CD1c-positive myeloid dendritic cell (primary cell): ENCODE measurements at regions not wholly inside any gene's neighbourhood (a gene's known extent, or its start where the extent isn't known, plus 50 kb on each side); places are given as distances from the start of the nearest gene placed in this dataset.
"Not testable (repeated sequence)": the region's sequence is repeated elsewhere in the genome, so short reads cannot be mapped to it uniquely, and the experiment has no call there.

Source experiments
- DNase-seq: peaks from one replicate; pipeline ENCODE4 v3.0.0-alpha.2; 2016; ENCODE audit errors: extremely low spot score

DNA sequence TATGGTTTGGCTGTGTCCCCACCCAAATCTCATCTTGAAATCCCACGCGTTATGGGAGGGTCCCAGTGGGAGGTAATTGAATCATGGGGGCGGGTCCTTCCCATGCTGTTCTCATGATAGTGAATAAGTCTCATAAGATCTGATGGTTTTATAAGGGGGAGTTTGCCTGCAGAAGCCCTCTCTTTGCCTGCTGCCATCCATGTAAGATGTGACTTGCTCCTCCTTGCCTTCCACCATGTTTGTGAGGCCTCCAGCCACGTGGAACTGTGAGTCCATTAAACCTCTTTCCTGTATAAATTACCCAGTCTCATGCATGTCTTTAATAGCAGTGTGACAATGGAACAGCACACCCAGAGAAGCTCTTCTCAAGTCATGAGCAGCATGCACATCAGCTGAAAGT, 119.1 kb upstream of the CARD11 start:
- DNase-seq: not testable (repeated sequence)

DNA sequence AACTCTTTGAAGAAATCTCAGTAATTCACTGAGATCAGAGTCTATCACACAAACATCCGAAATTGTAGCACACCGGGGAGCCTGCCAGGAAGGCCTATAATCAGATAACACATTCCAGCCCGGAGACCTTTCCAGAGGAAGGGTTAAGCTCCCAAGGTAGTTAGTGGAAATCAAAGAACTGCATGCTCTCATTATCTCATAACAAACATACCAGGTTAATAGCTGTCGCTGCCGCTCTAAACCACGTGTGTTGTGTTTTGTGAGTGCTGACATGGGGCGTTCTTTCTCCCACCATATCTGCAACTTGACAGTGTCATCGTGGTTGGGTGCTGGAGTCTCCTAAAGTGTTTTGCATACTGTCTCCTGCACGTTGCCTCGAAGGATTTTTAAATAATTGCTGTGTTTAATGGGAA, 120.7 kb upstream of the CARD11 start:
- DNase-seq: no peak

DNA sequence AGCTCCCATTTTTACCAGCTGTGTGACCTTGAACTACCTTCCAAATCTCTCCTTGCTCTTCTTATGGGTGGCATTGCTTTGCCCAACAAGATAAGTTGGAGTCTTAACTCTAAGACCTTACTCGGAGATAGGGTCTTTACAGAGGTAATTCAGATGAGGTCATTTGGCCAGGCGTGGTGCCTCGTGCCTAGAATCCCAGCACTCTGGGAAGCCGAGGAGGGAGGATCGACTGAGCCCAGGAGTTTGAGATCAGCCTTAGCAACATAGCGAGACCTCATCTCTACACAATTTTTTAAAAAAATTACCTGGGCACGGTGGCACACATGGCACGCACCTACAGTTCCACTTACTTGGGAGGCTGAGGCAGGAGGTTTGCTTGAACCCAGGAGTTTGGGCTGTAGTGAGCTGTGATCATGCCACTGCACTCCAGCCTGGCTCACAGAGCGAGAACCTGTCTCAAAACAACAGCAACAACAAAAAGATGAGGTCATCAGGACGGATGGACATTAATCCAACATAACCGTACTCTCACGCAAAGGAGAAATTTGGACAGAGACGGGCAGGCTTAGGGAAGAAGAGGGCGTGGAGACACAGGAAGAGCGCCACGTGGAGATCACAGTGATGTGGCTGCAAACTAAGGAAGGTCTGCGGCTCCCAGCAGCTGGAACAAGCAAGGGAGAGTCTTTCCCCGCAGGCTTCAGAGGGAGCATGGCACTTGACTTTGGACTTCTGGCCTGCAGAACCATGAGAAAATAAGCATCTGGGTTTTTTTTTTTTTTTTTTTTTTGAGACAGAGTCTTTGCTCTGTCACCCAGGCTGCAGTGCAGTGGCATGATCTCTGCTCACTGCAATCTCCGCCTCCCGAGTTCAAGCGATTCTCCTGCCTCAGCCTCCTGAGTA, 122.3 kb upstream of the CARD11 start:
- DNase-seq: no peak

DNA sequence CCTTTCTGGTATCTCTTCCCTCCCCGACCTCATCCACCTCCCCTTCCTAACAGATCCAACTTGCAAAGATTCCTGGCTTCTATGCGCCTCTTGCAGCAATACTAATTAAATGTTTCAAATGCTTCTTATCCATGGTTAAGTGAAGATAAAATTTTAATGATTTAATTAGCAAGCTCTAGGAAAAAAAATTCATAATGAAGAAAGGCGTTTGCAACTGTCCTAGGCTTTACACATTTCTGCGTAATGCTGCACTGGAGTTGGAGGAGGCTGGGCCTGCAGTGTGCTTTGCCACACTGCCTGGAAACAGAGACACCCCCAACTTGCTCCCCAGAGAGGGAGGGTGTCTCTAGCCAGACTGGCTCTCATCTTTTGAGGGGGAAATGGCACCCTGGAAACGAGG, 123.9 kb upstream of the CARD11 start:
- no peak for DNase-seq

DNA sequence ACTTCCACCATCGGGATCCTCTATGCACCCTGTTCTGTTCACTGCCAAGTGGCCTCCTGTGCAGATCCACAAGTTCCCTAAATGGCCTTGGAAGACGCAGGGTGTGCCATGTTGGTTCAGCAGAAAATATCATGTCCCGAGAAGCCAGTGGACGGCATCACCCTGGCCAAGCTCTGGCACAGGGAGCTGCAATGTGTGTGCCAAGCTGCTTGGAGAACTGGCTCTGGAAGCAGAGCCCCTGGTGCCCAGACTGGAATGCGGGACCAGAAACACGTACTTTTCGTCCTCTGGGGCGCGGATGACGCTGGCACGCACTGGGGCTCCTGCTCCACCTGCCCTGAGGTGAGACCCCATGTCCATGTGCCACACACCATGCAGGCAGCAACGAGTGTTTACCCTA, 124.7 kb upstream of the CARD11 start:
- DNase-seq: no peak

DNA sequence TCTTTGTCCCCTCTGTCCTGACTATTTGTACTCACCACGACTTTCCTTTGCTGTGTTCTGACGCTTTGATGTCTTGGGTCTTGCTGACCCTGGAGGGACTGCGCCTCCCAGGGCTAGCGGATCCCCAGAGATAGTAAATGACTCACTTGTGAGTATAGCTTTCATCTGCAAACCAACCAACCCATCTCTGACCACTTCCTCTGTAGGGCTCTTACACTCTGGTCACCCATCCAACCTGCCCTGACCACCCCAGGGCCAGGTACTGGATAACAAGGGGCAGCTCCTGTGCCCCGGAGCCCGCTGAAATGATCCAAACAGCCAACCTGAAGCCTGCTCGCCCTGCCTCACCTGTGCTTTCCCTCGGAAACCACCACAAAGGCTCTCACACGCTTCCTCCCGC, 125.2 kb upstream of the CARD11 start:
- no peak for DNase-seq

DNA sequence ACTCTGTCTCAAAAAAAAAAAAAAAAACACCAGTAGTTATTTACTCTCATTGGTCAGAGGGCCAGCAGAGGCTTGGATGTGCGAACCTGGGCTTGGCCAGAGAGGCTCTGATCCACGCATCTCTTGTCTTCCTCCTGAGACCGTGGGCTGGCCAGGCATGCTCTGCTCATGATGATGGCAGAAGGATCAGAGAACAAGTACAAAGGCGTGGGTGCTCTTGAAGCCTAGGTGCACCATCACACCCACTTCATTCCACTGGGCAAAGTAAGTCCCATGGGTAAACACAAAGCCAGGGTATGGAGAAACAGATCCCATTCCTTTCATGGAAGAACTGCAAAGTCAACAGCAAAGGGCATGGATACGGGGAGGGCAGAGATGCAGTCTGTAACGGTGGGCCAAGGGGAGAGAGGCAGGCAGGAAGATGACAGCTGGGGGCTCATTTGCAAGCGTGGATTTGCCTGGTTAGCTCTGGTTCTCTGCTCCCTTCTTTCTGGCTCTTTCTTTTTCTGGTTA, 128.2 kb upstream of the SDK1 start:
- no peak for DNase-seq

DNA sequence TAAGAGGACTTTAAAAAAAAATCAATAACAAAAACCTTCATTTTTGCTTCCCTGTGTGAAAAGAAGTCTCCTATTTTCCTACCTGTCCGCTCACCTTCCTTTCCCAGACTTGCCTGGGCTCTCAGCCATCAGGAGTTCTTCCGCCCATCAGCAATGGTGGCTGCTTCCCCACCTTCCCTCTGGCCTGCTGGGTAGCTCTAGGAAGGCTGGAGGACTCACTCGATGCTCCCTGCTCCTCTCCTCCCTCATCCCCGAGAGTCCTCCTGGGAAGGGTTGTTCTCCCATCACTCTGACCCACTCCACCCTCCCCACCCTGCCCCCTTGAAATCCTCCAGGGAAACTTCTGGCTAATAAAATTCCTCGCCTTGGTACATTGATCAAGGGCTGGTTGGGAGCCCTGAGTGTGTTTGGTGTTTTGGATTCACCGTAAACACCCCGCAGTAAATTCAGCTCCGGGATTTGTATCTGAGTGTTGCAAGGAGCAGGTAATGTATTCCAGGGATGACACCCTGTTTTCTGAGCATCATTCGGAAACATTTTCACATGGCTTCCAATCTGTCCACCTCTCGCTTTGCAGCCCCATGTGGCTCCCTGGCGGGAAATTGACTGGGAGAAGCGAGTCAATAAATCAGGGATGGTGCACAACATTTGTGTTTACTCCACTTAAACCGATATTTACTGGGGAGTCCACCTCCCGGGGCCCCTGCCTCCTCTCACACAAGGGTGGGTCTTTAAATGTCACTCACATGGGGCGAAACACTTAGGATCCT, 126.4 kb upstream of the SDK1 start:
- no peak for DNase-seq

DNA sequence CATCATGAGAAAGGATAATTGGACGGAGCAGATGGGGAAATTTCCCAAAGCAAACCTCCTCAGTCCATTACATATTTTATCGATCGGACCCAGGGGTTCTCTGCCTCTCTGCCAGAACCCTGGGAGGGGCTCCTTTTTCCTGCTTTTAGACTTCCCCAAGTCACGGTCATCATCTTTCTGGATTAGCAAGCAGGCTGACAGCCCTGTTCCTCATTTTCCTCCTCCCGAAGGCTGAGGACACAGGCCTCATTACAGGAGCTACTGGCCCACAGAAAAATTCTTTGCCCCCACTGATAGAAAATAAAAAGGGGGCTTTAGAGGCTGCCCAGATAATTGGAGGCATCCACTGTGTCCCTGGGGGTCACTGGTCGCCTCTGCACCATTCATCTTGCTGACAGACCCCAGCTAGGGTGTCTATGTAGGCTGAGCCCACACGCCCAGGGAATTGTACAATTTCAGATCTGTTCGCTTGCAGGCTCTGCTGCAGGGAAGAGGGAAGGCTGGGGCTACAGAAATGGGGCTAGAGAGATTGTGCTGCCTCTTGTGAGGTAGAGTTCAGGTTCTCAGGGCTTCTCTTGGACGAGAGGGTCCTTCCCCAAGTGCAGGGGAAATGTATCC, 125.7 kb upstream of the SDK1 start:
- DNase-seq: no peak

DNA sequence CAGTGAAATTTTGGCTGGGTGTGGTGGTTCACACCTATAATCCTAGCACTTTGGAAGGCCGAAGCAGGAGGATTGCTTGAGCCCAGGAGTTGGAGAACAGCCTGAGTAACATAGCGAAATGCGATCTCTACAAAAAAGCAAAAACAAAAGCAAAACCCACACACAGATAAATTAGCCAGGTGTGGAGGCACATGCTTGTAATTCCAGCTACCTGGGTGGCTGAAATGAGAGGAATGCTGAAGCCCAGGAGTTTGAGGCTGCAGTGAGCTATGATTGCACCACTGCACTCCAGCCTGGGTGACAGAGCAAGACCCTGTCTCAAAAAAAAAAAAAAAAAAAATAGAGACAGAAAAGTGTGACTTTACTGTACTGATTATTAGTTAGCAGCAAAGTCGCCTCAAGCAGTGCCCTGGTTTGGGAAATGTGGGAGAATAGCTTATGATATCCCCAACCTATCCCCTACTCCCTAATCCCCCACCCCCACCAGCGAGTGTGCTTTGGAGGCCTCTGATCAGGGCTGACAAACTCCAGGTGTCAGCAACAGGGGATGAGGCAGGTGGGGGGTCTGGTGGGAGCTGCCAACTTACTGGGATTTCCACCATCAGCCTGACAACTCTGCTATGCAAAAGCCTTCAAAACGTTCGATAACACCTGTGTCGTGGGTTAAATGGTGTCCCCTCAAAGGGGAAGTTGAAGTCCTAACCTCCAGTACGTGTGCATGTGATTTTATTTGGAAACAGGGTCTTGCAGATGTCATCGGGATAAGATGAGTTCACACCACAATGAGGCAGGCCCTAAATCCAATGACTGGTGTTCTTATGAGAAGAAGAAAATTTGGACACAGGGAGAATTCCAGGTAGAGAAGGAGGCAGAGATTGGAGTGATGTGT, 124.7 kb upstream of the SDK1 start:
- DNase-seq: no peak

DNA sequence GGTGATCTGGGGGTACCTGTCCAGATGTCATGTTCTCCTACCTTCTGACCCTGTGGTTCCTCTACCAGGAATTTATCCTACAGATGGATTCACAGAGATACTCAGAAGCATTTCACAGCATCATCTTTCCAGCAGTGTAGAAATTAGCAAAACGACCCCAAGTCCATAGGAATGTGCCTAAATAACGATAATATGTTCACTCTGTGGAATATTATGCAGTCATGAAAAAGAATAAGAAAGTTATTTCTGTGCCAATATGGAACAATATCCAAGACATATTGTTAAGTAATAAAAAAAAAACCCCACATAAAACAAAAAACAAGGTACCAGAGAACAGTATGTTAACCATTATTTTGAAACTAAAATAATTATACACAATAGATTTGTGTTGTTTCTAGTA, 123.8 kb upstream of the SDK1 start:
- no peak for DNase-seq

DNA sequence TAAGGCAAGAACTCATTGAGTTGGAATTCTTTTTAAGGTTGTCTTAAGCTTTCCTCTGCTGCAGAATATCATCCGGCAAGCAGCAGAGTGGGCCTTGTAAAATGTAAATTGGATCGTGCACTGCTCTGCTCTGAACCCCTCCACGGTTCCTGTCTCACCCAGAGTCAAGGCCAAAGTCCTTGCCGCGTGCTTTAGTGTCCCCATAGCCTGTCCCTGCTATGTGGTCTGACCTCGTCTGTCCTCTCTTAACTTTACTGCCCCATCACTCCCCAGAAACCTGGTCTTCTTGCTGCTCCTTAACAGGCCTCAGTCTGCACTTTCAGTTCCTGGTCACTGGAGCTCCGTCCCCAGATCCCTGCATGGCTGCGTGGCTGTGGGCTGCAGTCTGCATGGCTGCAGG, 121.6 kb upstream of the SDK1 start:
- DNase-seq: no peak

DNA sequence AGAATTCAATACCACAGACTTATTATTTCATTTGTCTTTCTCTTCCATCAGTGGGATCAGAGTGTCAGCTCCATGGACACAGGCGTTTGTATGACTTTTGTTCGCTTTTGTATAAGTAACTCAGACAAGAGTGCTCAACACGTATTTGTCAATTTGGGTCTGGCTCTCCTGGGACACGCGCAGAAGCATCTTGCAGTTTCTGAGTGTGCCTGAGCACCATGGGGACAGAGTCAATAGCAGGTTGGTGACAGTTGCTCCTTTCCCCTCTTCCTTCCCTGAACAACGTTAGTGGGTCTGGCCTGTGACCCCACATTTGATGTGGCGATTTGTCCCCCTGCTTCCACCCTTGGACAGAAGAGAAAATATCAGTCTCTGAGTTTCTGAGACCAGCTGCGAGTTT, 120.4 kb upstream of the SDK1 start:
- no peak for DNase-seq

DNA sequence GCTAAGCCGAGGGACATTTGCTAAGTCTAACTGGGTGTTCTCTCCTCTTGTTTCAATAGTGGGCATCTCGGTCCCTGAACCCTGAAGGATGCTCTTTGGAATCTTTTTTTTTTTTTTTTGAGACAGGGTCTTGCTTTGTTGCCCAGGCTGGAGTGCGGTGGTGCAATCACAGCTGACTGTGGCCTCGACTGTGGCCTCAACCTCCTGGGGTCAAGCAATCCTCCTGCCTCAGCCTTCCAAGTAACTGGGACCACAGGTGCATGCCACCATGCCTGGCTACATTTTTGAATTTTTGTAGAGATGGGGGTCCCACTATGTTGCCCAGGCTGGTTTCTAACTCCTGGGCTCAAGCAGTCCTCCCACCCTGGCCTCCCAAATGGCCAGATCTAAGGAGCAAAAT, 119.0 kb upstream of the SDK1 start:
- not testable (repeated sequence) for DNase-seq

DNA sequence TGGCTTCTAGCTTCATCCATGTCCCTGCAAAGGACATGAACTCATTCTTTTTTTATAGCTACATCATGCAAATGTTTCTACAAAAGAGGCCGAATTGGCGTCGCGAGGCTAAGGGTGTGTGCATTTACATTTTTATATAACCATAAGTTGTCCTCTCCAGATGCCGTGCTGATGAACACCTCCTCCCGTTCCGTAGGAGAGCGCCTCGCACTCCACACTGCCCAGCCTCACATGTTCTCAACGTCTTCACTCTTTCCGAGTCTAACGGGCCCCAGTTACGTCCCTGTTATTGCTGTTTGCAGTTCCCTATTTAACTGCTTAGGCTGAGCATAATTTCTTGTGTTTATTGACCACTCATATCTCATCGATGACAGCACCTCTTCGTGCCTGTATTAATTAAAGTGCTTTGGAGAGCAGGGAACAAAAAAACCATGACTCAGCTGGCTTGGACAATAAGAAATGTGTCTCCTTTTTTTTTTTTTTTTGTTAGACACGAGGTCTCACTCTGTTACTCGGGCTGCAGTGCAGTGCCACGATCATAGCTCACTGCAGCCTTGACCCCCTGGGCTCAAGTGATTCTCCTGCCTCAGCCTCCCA, 113.5 kb upstream of the SDK1 start:
- no peak for DNase-seq

DNA sequence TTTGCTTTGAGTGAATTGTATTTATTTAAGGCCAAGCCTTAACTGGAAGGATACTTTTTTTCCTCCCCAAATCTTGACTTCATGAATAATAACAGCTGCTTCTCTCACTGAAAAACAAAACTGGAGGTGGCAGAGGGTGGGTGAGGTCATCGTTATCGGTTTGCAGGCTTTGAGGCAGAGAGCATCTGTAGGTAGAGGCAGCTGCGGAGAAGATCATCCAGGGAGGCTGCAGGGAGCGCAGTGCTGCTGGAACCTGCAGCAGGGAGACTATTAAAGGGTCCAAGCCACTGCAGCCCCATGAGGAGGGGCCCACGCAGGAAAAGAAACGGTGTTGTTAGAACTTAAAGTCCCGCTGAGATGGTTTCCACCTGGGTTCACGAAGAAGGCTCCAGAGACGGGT, 112.1 kb upstream of the SDK1 start:
- DNase-seq: no peak

DNA sequence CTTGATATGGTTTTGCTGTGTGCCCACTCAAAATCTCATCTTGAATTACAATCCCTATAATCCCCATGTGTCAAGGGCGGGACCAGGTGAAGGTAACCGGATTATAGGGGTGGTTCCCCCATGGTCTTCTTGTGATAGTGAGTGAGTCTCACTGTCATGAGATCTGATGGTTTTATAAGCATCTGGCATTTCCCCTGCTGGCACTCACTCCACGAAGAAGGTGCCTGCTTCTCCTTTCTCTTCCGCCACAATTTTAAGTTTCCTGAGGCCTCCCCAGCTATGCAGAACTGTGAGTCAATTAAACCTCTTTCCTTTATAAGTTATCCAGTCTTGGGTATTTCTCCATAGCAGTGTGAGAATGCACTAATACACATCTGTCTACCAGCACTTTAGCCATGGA, 109.5 kb upstream of the SDK1 start:
- no peak for DNase-seq

DNA sequence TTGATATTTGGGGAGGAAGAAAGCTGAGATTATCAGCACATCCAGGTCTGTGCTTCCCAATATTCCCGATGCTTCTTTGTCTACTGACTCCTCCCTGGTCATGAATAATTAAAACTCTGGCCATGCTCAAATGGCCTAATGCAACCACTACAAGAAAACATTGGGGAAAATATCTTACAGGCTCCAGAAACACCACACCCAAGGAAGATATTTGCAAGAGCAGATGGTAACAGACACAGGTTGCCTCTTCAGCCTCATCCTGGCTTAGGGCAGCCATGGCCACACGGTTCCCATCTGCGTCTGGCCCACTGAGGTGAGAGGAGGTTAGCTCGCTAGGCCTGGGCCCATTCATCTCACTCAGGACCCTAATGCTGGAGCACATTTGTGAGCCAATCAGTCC, 108.4 kb upstream of the SDK1 start:
- DNase-seq: no peak

DNA sequence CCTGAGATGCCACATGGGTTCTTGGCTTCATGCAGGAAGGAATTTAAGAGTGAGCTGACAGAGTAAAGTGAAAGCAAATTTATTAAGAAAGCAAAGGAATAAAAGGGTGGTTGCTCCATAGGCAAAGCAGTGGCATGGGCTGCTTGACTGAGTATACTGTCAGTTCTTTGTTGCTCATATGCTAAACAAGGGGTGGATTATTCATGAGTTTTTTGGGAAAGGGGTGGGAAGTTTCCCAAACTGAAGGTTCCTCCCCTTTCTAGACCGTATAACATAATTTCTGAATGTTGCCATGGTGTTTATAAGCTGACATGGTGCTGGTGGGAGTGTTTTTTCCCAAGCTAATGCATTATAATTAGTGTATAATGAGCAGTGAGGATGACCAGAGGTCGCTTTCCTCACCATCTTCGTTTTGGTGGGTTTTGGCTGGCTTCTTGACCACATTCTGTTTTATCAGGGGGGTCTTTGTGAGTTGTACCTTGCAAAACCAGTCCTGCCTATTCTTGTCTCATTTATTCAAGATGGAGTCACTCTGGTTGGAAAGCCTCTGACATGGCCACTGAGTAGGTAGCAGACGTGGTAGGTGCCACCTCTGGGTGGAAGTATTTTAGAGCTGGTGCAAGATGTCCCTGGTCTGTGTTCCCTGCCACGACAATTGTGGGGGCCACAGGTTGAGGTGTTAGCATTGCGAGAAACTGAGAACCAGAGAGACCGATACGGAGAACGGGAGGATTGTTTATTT, 107.5 kb upstream of the SDK1 start:
- no peak for DNase-seq

DNA sequence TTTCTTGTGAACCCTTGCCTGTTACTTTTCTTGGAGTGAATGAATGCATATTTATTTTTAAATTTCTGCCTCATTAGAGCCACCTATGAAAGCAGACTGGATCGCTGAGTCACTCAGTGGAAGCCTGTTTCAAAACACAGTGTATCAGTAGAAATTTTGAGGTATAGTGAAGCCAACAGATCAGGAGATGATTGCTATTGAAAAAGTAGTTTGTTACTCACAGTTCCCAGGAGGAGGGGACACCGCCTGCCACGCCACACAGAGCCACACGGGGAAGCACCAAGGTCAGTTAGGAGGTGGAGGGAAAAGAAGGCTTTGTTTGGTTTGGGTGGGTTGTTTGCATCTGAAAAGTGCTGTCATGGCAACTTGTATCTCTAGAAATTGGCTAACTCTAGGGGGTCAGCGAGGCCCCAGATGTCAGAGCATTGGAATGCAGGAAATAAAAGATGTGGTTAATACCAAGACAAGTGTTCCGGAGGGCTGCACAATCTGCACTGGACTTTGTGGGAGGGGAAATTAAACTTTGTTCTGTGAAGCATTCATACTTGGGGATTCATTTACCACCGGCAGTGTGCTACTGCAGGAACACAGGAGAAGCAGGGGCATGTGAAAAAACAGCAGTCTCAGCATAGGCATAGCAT, 106.4 kb upstream of the SDK1 start:
- no peak for DNase-seq
